SH-SY5Y (cell line): ENCODE measurements at regions not wholly inside any gene's neighbourhood (a gene's known extent, or its start where the extent isn't known, plus 50 kb on each side); places are given as distances from the start of the nearest gene placed in this dataset.

Source experiments
- GATA2 ChIP-seq: IDR thresholded peaks from 2 replicates; pipeline ENCODE4 v1.6.1; 2011; ENCODE audit warnings: mild to moderate bottlenecking, low read depth, low read length
- GATA3 ChIP-seq: IDR thresholded peaks from 2 replicates; pipeline ENCODE4 v1.6.1; 2011; ENCODE audit warnings: low read depth, mild to moderate bottlenecking, low read length, moderate library complexity

- no peak for TF ChIP-seq GATA3
- TF ChIP-seq GATA2: no peak
These were observed 76.2 kb upstream of the PAQR3 start for GRCh38 chr4:79015411-79015810.

- no peak for TF ChIP-seq GATA2
- TF ChIP-seq GATA3: no peak
These were observed 75.0 kb upstream of the PAQR3 start for GRCh38 chr4:79014230-79014629.

GRCh38 chr4:79013756-79014155 is 74.5 kb upstream of the PAQR3 start:
- TF ChIP-seq GATA2 (no peak), GATA3 (no peak)

GRCh38 chr4:78990938-78991810 is 51.9 kb upstream of the PAQR3 start:
- TF ChIP-seq GATA2: no peak
- TF ChIP-seq GATA3: no peak

- TF ChIP-seq GATA2 (no peak), GATA3 (no peak)
These were observed 50.5 kb upstream of the PAQR3 start for GRCh38 chr4:78989697-78990270.
